ENCODE measurements at regions not wholly inside any gene's neighbourhood (a gene's known extent, or its start where the extent isn't known, plus 50 kb on each side); places are given as distances from the start of the nearest gene placed in this dataset.

DNA sequence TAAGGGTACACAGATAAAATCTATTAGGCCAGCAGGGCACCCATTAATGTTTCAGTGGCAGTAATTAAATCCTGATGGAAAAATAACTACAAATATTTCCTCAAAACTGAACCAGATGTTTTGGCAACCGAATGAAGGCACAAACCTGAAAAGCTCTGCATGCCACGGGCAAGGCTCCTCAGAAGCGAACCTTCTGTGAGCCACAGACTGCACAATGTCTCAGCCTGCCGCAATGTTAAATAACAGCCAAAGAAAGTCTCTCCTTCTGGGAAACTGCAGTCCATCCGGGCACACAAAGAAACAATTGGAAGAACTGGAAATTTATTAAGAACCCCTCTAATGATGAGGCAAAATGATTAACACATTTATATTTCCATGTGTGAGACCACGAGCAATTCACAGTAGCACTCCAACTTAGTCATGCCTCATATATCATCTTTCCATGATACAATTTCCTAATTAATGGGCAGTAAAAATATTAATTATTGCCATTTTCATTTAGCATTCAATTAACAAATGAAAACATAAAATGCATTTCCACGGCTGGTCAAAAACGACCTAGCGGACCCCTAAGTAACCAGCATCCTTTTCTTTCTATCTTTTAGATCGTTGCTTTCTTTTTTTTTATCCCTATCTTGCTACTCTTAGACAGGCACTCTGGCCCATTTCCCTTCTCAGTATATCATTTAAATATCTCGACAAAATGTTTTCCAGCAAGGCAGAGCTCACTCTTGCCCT lies 237.5 kb downstream of the EPHA4 start:
- in situ Hi-C loops (cut with HindIII; ENCODE audit: low pct_ligation_motif_present, low sequenced_read_pairs) = no loop called here
- Histone ChIP-seq H3K27ac (no peak overlapping the region), H3K36me3 (replicated peaks) (no peaks in the 10 kb centered on the region), H3K27me3 (replicated peaks) (no peaks in the 10 kb centered on the region), H3K4me3 (ENCODE audit: low read depth, low read length) (no peak overlapping the region)
- no peak for TF ChIP-seq CTCF (IDR thresholded peaks at IDR 0.05; ENCODE audit: low read depth, low read length, missing control alignments)
- DNase-seq = no peak

DNA sequence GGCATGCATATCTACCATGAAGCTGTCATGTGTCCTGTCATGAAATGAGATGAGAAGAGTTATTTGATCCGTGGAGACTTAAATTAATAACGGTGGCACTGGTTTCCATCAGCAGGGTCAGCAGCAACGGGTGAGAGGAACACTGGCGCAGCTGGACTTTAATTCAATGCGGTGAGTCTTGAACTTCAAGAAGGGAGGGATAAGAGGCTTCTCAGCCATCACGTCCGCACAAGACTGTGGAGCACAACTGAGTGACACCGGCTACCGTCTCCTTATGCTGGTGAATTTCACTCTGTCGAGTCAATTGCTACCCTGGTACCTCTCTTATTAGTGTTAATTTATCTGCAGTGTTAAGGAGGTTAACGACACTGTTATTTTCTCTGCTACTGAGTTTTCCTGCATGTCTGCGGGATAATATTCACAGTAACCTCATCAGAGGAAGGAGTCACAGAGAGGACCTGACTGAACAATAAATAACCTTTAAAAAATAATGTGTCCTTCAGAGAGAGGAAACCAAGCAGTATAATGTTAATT lies 236.8 kb downstream of the EPHA4 start:
- Histone ChIP-seq H3K27ac (no peak overlapping the region), H3K36me3 (replicated peaks) (no peaks in the 10 kb centered on the region), H3K27me3 (replicated peaks) (no peaks in the 10 kb centered on the region), H3K4me3 (ENCODE audit: low read depth, low read length) (no peak overlapping the region)
- no peak for TF ChIP-seq CTCF (IDR thresholded peaks at IDR 0.05; ENCODE audit: low read depth, low read length, missing control alignments)
- DNase-seq = no peak
- in situ Hi-C loops (cut with HindIII; ENCODE audit: low pct_ligation_motif_present, low sequenced_read_pairs) = no loop called here

DNA sequence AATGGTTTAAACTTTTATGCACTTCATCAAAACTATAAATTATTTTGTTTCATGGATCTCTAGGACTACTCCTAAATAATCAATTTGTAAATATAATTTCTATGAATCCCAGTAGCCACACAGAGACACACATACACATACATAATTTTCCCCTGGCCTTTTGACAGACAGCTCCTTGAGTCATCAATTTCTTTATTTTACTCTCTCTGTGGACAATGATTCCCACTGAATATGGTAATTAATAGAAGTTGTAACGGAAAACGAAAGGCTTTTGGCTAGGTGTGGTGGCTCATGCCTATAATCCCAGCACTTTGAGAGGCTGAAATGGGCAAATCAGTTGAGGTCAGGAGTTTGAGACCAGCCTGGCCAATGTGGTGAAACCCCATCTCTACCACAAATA lies 235.1 kb downstream of the EPHA4 start:
- Histone ChIP-seq H3K4me3 (ENCODE audit: low read depth, low read length) (no peak overlapping the region), H3K27me3 (replicated peaks) (no peaks in the 10 kb centered on the region), H3K27ac (no peak overlapping the region), H3K36me3 (replicated peaks) (no peaks in the 10 kb centered on the region)
- in situ Hi-C loops (cut with HindIII; ENCODE audit: low pct_ligation_motif_present, low sequenced_read_pairs) = no loop called here
- no peak for TF ChIP-seq CTCF (IDR thresholded peaks at IDR 0.05; ENCODE audit: low read depth, low read length, missing control alignments)
- no peak for DNase-seq

GRCh38 chr2:221337957-221338685 lies 234.0 kb downstream of the EPHA4 start:
- Histone ChIP-seq H3K27me3 (replicated peaks) (no peaks in the 10 kb centered on the region), H3K36me3 (replicated peaks) (no peaks in the 10 kb centered on the region), H3K4me3 (ENCODE audit: low read depth, low read length) (no peak overlapping the region), H3K27ac (no peak overlapping the region)
- no peak for DNase-seq
- in situ Hi-C loops (cut with HindIII; ENCODE audit: low pct_ligation_motif_present, low sequenced_read_pairs) = no loop called here
- no peak for TF ChIP-seq CTCF (IDR thresholded peaks at IDR 0.05; ENCODE audit: low read depth, low read length, missing control alignments)

DNA sequence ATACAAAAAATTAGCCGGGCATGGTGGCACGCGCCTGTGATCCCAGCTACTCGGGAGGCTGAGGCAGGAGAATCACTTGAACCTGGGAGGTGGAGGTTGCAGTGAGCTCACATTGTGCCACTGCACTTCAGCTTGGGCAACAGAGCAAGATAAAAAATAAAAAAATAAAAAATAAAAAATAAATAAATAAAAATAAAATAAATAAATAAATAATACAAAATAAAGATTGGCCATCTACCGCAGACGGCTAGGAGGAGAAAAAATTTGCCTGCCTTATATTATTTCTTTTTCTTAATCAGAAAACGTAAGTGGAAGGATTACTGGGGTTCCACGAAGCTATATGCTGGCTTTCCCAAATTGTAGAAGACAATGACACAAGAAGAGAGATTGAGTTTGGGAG lies 229.7 kb downstream of the EPHA4 start:
- no peaks in the 10 kb centered on the region for H3K27me3 ChIP-seq (replicated peaks)
- in situ Hi-C loops (cut with HindIII; ENCODE audit: low pct_ligation_motif_present, low sequenced_read_pairs) = no loop called here

More for the DNA sequence above, 229.7 kb downstream of the EPHA4 start:
- H3K4me3 ChIP-seq (ENCODE audit: low read depth, low read length) = no peak overlapping the region
- no peak for DNase-seq
- H3K36me3 ChIP-seq (replicated peaks) = no peaks in the 10 kb centered on the region
- H3K27ac ChIP-seq = no peak overlapping the region
- TF ChIP-seq CTCF (IDR thresholded peaks at IDR 0.05; ENCODE audit: low read depth, low read length, missing control alignments) = no peak
